ENCODE measurements at regions not wholly inside any gene's neighbourhood (a gene's known extent, or its start where the extent isn't known, plus 50 kb on each side); places are given as distances from the start of the nearest gene placed in this dataset.

- no peak overlapping the region for H3K4me3 ChIP-seq
- POLR2A ChIA-PET (ENCODE audit: unreplicated experiment), result no interaction called here
These were observed 442.2 kb upstream of the TRAM1L1 start for GRCh38 chr4:117527601-117528000.

DNA sequence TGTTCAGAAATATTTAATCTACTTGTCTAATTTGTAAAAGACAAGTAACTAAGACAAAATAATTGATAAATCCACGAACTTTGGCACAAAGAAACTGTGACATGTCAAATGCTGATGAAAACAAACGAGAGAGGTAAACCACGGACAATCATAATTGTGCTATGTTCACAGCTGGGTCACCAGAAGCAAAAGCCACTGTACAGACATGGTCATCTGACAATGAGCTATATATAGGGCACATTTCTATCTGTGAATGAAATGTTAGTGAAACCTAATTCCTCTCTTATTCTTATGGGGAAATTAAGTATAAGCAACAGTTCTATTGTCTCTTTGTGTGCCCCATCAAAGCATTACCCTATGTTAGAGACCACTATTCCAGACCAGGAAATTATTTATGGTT lies 444.0 kb upstream of the TRAM1L1 start:
- H4K20me1 ChIP-seq (ENCODE audit: insufficient read depth), result no peaks in the 10 kb centered on the region
- H3K27ac ChIP-seq, result no peak overlapping the region
- TF ChIP-seq EZH2 (IDR thresholded peaks at IDR 0.05; ENCODE audit: low read depth) (no peak), CTCF (conservative IDR thresholded peaks at IDR 0.05) (no peak)
- H3K9me3 ChIP-seq (ENCODE audit: insufficient read depth, low read depth), result no peaks in the 10 kb centered on the region
- H3K4me1 ChIP-seq (replicated peaks; ENCODE audit: insufficient read depth), result no peaks in the 10 kb centered on the region
- H3K79me2 ChIP-seq (ENCODE audit: low read depth), result no peaks in the 10 kb centered on the region
- H2AFZ ChIP-seq, result no peak overlapping the region
- no peaks in the 10 kb centered on the region for H3K36me3 ChIP-seq (ENCODE audit: low read depth)
- ChIA-PET POLR2A (ENCODE audit: unreplicated experiment) (no interaction called here), CTCF (no interaction called here)
- DNase-seq, result no peak
- intact Hi-C loops (cut with micrococcal nuclease; ENCODE audit: unreplicated experiment), result no loop called here
- no TSS peak for BruUV-seq (replicated peaks)
- no peak overlapping the region for H3K4me2 ChIP-seq
- no peaks in the 10 kb centered on the region for H3F3A ChIP-seq (ENCODE audit: insufficient read depth, low read depth)
- no peaks in the 10 kb centered on the region for H3K27me3 ChIP-seq (ENCODE audit: insufficient read depth, low read depth)
- no peak overlapping the region for H3K4me3 ChIP-seq
- no peaks in the 10 kb centered on the region for H3K9me2 ChIP-seq (ENCODE audit: insufficient read depth)

More at GRCh38 chr4:117527601-117528000, 442.2 kb upstream of the TRAM1L1 start:
- no TSS peak for BruUV-seq (replicated peaks)
- Histone ChIP-seq H3K9me2 (ENCODE audit: insufficient read depth) (no peaks in the 10 kb centered on the region), H2AFZ (no peak overlapping the region), H3F3A (ENCODE audit: insufficient read depth, low read depth) (no peaks in the 10 kb centered on the region), H3K27ac (no peak overlapping the region), H3K4me2 (no peak overlapping the region), H3K36me3 (ENCODE audit: low read depth) (no peaks in the 10 kb centered on the region), H4K20me1 (ENCODE audit: insufficient read depth) (no peaks in the 10 kb centered on the region), H3K9me3 (ENCODE audit: insufficient read depth, low read depth) (no peaks in the 10 kb centered on the region), H3K27me3 (ENCODE audit: insufficient read depth, low read depth) (no peaks in the 10 kb centered on the region), H3K79me2 (ENCODE audit: low read depth) (no peaks in the 10 kb centered on the region), H3K4me1 (replicated peaks; ENCODE audit: insufficient read depth) (no peaks in the 10 kb centered on the region)
- TF ChIP-seq EZH2 (IDR thresholded peaks at IDR 0.05; ENCODE audit: low read depth), result no peak
- TF ChIP-seq CTCF (conservative IDR thresholded peaks at IDR 0.05), result no peak
- CTCF ChIA-PET, result no interaction called here
- DNase-seq, result no peak
- intact Hi-C loops (cut with micrococcal nuclease; ENCODE audit: unreplicated experiment), result no loop called here

DNA sequence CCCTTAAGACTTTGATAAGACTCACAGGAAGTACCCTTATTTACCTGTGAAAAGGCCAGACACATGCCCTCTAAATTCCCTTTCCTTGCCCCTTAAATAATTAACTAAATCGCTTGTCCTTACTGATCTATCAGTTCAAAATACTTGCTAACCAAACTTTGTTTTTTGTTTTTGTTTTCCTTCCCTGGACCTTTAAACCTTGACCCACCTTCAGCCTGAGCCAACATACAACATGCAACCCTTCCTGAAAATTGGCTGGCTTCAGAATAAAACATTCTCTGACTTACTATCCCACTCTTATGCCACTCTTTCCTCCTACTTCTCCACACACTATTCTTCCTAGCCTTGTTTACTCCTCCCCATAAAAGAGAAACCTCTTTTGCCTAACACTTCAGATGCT lies 448.1 kb upstream of the TRAM1L1 start:
- H4K20me1 ChIP-seq (ENCODE audit: insufficient read depth), result no peaks in the 10 kb centered on the region

More for the DNA sequence above, 448.1 kb upstream of the TRAM1L1 start:
- Histone ChIP-seq H3K27me3 (ENCODE audit: insufficient read depth, low read depth) (no peaks in the 10 kb centered on the region), H3K36me3 (ENCODE audit: low read depth) (no peaks in the 10 kb centered on the region), H3K9me3 (ENCODE audit: insufficient read depth, low read depth) (no peaks in the 10 kb centered on the region), H3K9me2 (ENCODE audit: insufficient read depth) (no peaks in the 10 kb centered on the region), H2AFZ (no peak overlapping the region), H3K4me2 (no peak overlapping the region), H3K79me2 (ENCODE audit: low read depth) (no peaks in the 10 kb centered on the region), H3K4me1 (replicated peaks; ENCODE audit: insufficient read depth) (no peaks in the 10 kb centered on the region), H3K4me3 (no peak overlapping the region), H3F3A (ENCODE audit: insufficient read depth, low read depth) (no peaks in the 10 kb centered on the region), H3K27ac (no peak overlapping the region)
- ChIA-PET CTCF (no interaction called here), POLR2A (ENCODE audit: unreplicated experiment) (no interaction called here)
- TF ChIP-seq CTCF (conservative IDR thresholded peaks at IDR 0.05) (no peak), EZH2 (IDR thresholded peaks at IDR 0.05; ENCODE audit: low read depth) (no peak)
- intact Hi-C loops (cut with micrococcal nuclease; ENCODE audit: unreplicated experiment), result no loop called here
- DNase-seq, result no peak
- no TSS peak for BruUV-seq (replicated peaks)

All from PC-9 (cell line).